HG03460 (cell line): ENCODE measurements at regions not wholly inside any gene's neighbourhood (a gene's known extent, or its start where the extent isn't known, plus 50 kb on each side); places are given as distances from the start of the nearest gene placed in this dataset.
A peak's percentile ranks its signal among the peaks of the same experiment; 100 is the strongest.
"Not testable (repeated sequence)": the region's sequence is repeated elsewhere in the genome, so short reads cannot be mapped to it uniquely, and the experiment has no call there.

Source experiments
- ATAC-seq: cut with Tn5 transposase; IDR thresholded peaks from one replicate; pipeline ENCODE4 v1.9.1; 2021; ENCODE audit not compliant: unreplicated experiment

DNA sequence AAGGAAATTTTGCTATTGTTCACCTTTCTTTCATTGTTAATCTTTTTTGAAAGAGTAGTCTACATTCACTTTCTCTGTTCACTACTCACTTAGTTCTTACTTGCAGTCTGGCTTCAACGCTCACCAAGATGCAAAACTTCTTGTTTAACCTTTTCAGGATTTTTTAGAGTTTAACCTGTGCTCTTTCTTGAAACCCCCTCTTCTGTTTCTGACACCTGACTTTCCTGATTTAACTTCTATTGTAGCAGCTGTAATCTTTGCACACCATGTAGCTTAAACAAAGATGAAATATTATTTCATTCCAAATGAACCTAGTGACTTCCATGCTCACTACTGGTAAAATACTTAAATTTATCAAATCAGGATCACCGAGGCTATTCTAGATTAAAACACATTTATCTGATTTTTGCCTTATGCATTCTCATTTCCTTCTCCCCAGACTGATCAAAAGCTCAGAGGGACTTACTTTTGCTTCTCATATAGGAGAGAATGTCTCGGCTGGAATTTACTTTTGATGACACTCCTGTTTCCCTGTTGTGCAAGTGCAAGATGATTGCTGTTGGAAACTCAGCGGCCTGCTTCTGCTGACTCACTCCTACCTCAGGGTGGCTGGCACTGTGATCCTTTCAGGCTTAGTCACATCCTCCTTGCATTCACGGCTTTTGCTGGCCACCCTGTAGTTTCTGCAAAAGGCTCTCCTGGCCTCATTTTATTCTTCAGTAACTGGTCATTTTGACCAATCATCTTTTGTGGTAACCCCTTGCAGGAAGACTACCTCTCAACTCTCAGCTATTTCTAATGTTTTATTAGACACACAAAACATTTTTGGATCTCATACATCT lies 109.3 kb upstream of the IFNE start:
- peak; percentile 81 for ATAC-seq

DNA sequence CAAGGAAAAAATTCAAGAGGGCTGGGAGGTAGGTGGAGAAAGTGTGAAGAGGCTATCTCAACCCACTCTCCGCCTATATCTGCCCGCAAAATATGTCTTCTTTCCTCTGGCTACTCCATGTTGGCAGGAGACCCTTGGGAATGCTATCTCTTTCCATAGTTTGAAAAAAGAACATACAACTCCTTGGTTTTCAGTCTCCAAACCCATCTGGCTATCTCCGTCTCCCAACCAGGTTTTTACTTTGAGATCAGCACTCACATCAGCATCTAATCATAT lies 109.9 kb upstream of the IFNE start:
- peak; percentile 17 for ATAC-seq

GRCh38 chr9:21597284-21597683 lies 115.2 kb upstream of the IFNE start:
- ATAC-seq, result no peak

- no peak for ATAC-seq
Observed at GRCh38 chr9:21598749-21599148, 116.6 kb upstream of the IFNE start.

DNA sequence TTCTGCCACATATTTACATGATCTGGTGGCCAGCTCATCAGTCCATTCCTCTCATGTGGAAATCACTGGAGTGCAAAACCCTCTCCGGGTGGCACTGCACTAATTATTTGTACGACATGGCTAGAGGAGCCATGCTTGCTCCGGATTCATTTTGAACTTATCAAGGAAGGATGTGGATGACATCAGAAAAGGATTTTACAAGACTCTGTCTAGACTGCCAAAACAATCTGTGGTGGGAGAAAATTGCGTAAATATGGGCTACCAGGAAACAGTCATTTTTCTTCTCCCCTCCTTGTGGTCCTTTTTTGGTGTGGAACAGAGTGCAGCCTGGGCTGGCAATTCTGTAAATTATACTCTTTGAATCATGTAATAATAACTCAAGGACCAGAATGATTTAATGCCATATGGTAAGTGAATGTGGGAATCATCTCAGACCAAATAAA lies 123.4 kb upstream of the IFNE start:
- ATAC-seq, result no peak

DNA sequence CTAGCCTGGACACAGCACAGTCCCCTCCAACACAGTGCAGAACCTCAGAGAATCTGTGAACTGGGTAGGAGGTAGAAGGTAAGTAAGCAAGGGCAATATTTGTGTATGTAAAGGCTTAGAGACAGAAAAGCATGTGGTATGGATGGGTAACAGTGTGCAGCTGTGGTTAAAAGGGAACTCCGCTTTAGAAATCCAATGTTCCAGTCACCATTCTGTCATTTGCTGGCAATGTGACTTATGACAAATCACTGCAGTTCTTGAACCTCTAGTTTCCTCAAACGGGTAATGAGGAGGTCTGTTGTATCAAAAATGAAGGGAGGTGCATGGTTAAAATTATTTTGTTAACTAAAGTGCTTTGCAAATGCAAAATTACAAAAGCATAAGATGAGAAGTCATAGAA lies 125.5 kb upstream of the IFNE start:
- ATAC-seq, result no peak

DNA sequence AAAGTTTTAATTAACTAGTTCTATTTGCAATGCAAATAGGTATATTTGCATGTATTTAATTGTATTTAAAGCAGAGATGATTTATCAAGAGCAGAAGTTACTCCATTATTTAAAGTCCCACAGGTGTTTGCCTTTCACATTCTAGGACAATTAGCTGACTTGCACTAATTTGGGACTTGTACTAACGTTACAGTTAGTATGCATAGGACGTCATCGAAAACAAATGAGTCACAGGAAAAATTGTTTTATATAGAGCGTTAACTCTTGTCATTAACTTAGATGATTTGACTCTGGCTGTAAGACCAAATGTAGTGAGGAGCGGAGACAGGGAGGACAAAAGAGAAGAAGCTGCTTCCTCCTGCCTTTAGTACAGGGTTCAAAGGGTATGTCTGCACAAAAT lies 126.1 kb upstream of the IFNE start:
- ATAC-seq, result no peak

DNA sequence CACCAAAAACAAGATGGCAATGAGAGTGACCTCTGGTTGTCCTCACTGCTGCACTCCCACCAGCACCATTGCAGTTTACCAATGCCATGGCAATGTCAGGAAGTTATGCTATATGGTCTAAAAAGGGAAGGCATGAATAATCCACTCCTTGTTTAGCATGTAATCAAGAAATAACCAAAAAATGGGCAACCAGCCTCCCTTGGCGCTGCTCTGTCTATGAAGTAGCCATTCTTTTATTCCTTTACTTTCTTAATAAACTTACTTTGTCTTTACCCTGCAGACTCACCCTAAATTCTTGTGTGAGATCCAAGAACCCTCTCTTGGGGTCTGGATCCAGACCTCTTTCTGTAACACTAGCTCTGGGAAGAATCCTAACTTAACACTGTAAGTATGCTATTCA lies 127.4 kb upstream of the IFNE start:
- no peak for ATAC-seq

DNA sequence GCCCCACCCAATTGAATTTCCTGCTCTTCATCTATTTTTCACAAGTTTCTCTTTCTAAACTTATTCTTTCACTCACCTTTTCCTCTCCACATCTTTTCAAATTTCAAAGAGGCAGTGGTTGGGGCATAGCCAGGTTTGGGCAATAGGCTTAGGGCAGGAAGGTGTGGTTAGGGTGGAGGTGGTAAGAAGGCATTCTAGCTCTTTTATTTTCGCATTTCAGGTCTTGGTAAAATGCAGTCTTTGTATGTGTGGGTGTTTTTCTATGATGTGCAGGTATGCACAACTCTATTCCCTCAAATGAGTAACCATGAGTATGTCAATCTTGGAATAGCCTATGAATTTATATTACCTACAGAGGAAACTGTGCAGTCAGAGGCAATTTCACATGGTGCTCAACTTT lies 129.8 kb upstream of the IFNE start:
- ATAC-seq, result no peak

DNA sequence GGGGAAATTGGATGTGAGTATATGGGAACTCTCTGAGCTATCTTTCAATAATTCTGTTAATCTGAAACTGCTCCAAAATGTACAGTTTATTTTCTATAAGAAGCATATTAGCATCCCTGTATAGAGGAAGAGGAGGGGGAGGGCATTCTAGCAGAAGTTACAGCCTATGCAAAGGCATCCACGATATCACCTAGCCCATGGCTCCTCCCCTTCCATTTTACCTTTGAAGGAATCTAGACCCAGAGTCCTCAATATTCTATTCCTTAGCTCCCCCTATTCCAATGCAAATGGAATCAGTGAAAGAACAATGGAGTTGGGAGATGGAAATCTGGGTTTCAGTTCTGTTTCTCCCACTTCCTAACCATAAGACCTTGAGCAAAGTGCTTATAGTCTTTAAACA lies 132.9 kb upstream of the IFNE start:
- ATAC-seq, result no peak

DNA sequence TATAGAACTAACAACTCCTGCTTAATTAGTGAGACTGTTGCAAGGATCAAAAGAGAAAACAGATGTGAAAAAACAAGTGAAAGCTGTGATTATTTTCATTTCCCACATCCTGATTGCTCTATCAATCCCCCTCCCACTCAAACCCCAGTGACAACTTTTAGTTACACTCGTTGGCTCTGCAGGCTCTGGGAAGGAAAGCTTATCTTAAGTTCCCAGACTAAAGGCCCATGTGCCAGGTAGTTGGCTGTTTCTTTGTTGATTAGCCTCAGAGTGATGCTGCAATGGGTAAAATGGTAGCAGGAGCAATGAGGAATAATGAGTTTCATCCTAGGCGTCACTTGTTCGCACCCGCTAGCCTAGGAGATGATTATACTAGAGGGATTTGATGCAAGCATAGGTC lies 133.3 kb upstream of the IFNE start:
- ATAC-seq, result no peak

- no peak for ATAC-seq
Observed at GRCh38 chr9:21616082-21616778, 134.1 kb upstream of the IFNE start.

- no peak for ATAC-seq
Observed at GRCh38 chr9:21624675-21625644, 142.8 kb upstream of the IFNE start.

GRCh38 chr9:21626493-21626892 lies 144.4 kb upstream of the IFNE start:
- no peak for ATAC-seq

DNA sequence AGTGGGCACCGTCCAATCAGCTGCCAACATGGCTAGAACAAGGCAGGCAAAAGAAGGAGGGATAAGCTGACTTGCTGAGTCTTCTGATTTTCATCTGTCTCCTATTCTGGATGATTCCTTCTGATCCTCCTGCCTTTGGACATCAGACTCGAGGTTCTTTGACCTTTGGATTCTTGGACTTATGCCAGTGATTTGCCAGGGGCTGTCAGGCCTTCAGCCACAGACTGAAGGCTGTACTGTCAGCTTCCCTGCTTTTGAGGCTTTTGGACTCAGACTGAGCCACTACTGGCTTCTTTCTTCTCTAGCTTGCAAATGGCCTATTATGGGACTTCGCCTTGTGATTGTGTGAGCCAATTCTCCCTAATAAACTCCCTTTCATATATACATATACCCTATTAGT lies 146.8 kb upstream of the IFNE start:
- ATAC-seq, result not testable (repeated sequence)

- no peak for ATAC-seq
Observed at GRCh38 chr9:21634951-21635350, 152.8 kb upstream of the IFNE start.

- ATAC-seq, result no peak
Observed at GRCh38 chr9:21638104-21638503, 156.0 kb upstream of the IFNE start.

DNA sequence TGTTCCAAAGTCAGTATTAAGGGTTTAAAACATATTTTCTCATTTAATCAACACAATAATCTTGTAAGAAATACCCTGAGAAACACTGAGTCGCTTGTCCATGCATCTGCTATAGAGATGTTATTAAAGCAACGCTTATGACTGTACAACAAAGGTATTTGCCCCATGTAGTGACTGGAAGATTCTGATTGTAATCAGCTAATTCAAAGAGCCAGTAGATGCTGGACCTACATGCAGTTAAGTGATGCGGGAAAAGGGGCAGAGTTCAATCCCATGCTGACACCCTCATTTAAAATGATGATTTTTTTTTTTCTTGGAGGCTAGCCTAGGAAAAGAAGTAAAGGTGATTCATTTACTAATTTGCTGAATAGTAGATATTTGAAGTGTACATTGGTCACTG lies 149.3 kb upstream of the MTAP start:
- ATAC-seq, result no peak

DNA sequence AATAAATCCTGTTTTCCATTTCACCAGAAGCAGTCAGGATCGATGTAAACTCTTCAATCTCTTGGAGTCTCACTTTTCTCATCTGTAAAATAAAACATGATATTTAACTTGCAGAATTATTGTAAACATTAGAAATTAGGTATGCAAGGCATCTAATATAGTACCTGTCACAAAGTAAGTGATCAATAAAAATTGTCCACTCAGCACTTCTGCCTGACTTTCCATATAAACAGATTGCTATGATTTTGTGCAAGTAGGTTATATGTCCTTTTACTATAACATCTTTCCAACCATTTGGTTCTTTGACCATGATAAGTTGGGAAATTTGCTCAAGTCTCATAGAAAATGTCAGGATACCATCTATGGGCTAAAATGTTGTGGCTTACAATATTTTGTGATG lies 148.8 kb upstream of the MTAP start:
- no peak for ATAC-seq

DNA sequence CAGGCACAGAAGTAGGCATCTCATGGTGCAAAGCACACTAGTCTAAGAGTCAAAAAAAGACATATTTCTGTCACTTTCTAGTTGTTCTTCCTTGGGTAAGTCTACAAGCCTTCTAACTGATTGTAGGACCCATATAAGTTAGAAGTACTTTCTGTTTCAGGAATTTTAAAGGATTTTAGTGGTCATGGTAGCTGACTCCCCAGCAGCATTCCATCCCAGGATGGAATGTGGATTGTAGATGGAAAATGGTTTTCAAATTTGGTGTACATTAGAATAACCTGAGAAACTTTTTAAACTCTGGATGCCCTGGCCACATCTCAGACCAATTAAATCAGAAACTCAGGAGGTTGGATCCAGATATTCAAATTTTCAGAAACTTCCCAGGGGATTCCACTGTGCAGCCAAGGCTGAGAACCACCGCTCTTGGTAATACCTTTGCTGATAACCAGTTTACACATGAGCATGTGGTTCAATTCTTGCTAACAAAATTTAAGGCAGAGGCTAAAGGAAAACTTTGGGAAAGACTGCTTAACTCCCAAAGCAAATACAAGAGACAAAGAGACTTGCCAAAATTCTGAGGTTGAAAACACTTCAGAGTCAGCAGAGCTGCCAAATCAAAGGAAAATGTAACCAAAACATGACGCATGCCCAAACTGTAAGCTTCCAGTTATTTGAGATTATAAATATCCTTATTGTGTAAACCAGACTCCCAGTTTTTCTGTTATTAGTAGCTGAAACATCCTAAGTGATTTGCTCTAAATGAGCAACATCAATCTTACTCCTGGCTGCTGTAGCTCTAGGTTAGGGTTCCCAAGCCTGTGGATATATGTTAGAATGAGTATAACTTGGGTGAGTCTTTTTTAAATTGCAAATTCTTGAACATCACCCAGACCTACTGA lies 145.4 kb upstream of the MTAP start:
- ATAC-seq, result no peak
